ENCODE measurements at regions not wholly inside any gene's neighbourhood (a gene's known extent, or its start where the extent isn't known, plus 50 kb on each side); places are given as distances from the start of the nearest gene placed in this dataset.

DNA sequence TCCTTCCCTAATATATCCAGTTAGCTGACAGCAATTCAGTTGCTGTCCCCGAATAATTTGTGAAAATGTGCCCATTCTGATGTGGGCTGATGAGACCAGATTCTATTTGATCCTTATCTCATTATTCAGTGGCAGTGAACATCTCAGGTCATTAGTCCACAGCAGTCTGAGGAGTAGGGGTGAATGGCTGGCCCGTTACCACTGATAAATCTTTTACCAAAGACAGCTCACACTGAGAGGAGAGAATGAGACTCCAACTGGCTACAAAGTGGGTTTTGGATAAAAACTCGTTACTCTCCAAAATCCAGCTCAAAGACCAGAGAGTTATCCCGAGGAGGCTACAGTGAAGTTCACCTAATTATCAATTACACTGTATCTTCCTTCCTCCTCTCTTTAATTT, 189.7 kb downstream of the TUSC7 start:
- TF ChIP-seq, protein P1, sequence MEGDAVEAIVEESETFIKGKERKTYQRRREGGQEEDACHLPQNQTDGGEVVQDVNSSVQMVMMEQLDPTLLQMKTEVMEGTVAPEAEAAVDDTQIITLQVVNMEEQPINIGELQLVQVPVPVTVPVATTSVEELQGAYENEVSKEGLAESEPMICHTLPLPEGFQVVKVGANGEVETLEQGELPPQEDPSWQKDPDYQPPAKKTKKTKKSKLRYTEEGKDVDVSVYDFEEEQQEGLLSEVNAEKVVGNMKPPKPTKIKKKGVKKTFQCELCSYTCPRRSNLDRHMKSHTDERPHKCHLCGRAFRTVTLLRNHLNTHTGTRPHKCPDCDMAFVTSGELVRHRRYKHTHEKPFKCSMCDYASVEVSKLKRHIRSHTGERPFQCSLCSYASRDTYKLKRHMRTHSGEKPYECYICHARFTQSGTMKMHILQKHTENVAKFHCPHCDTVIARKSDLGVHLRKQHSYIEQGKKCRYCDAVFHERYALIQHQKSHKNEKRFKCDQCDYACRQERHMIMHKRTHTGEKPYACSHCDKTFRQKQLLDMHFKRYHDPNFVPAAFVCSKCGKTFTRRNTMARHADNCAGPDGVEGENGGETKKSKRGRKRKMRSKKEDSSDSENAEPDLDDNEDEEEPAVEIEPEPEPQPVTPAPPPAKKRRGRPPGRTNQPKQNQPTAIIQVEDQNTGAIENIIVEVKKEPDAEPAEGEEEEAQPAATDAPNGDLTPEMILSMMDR (IDR thresholded peaks at IDR 0.05; ENCODE audit: extremely low read depth, missing control alignments) = no peak
- no peak for DNase-seq (ENCODE audit: low spot score)

DNA sequence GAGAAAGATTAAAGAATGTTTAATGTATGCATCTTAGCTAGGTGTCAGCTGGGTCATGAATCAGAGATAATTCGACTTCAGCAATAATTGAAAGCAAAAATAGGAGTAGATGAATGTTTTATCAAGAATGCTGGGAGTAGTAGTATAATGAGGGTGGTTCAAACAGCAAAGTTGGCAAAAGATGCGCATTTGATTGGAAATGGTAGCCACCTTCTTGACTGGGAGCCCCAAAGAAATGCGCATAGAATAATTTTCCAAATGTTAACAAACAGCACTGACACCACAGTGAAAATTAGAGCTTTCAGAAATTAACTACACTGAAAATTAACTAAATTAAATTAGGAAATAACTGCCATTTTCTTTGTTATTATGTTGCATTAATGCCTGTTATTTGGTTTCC, 195.8 kb downstream of the TUSC7 start:
- TF ChIP-seq, protein P1 (IDR thresholded peaks at IDR 0.05; ENCODE audit: extremely low read depth, missing control alignments) = no peak
- DNase-seq (ENCODE audit: low spot score) = no peak

DNA sequence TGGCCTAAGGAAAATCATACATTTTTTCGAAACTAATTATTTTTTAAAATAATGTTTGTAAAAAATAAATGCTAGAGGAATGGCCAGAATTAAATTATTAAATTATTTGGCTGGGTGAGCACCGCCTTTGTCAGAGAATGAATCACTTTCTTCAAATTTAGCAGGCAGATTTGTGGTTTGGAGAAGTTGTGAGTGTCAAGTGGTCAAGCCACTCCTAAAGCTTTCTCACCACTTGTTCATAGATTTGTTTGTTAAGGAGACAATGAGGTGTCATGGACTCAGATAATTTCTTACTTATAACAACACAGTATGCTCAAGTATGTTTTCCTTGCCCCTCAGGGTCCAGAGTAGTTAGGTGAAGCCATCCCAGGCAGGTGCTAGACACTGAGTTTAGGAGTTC, 196.2 kb downstream of the TUSC7 start:
- no peak for DNase-seq (ENCODE audit: low spot score)

DNA sequence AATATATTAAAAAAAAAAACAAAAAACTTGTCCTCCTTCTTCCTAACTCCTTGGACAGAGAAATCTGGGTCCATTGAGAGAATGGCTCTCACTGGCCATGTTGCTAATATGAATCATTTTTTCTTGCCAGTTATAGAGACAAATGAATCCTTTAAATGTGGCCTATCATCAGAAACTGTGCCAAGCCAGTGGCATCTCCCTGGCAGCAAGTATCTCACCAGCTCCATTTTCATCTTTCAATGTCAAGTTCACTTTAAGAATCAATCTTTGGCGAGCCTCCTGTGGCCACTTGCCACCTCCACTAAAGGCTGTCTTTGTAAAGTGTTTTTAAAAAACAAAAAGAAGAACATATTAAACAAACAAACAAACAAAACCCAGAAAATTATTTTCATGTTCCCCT, 202.5 kb downstream of the TUSC7 start:
- TF ChIP-seq, protein P1 (IDR thresholded peaks at IDR 0.05; ENCODE audit: extremely low read depth, missing control alignments) = no peak
- no peak for DNase-seq (ENCODE audit: low spot score)

More for the DNA sequence above, 196.2 kb downstream of the TUSC7 start:
- TF ChIP-seq, protein P1 (IDR thresholded peaks at IDR 0.05; ENCODE audit: extremely low read depth, missing control alignments) = no peak

DNA sequence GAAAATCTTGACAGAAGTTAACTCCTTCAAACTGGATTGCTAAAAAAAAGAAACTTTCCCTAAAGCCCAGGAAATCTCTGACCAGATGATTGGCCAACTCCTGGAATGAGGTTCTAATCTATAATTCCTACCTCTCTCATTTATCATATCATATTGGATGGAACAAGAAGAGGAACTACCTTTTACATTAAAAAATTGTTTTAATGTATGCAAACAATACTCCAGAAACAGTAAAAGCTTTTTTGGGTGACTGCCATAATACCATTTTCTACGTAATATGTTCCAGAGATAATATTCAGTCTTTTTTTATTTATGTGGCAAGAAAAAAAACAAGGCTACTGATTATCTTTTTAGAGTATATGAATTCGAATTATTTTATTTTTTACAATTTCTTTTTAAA, 204.4 kb downstream of the TUSC7 start:
- no peak for DNase-seq (ENCODE audit: low spot score)
- TF ChIP-seq, protein P1 (IDR thresholded peaks at IDR 0.05; ENCODE audit: extremely low read depth, missing control alignments) = no peak

DNA sequence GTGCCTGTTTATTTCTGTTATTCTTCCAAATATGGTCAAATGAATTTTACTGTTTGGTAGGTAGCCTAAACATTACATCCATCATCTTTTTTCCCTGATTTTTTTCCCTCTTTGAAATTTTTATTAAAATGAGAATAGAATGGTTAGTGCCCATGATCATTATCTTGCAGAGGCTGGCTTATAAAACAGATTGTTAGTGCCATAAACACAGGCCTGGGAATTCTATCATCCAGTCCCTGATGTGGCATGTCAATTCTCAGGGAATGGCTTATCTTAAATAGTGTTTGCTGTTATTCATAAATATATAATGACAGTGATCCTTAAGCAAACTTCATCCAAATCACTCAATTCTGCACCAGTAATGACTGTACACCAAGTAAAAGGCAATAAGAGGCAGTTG, 207.3 kb downstream of the TUSC7 start:
- TF ChIP-seq, protein P1 (IDR thresholded peaks at IDR 0.05; ENCODE audit: extremely low read depth, missing control alignments) = no peak
- no peak for DNase-seq (ENCODE audit: low spot score)

DNA sequence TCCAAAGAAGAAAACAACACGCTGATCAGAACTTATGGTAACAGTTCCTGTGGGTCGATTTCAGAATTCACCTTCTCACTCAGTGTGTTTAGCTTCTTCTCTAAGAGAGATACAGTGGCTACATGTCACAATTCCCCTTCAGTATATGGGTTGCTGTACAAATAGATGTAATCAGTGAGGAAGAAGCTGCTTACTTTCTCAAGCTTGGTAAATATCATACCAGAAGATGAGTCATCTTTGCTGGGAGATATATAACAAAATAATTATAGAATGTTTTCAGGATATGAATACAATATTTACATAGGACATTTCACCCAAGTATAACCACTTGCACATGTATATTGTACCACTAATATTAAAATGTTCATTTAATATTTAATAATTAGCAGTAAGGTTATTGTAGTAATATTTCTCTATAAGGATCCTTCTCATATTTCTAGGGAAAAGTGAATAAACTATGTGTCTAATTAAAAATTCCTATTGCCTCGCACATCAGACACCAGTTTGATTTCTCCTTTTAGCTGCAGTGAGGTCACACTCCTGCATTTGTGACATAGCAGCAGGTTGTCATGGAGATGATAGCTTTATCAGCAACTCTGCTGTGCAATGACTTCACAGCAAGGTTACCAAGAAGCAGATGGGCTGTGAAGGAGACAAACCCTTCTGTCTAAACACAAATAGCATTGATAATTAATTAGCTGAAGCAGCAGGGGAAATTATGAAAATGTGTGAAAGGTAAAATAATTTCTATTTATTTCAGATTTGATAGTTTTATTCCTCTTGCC, 211.4 kb downstream of the TUSC7 start:
- no peak for DNase-seq (ENCODE audit: low spot score)
- TF ChIP-seq, protein P1 (IDR thresholded peaks at IDR 0.05; ENCODE audit: extremely low read depth, missing control alignments) = no peak

Data from GM20000 (cell line).